ENCODE measurements at regions not wholly inside any gene's neighbourhood (a gene's known extent, or its start where the extent isn't known, plus 50 kb on each side); places are given as distances from the start of the nearest gene placed in this dataset.

DNA sequence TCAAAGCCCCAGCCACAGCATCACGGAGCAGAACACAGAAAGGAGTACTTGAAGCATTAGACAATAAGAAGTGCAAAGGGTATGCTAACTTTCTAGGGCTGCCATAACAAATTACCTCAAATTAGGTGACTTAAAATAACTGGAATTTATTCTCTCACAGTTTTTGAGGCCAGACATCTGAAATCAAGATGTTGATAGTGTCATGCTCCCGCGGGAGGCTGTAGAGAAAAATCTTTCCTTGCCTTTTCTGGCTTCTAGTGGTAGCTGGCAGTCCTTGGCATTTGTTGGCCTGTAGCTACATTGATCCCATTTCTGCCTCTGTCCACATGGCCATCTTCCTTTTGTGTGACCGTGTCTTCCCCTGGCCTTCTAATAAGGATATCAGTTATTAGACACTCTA is 51.9 kb upstream of the SPDL1 start:
- Histone ChIP-seq H3K4me1 (ENCODE audit: control insufficient read depth in 2 of 3, insufficient read depth in 2 of 3, low read depth in 1 of 3, low read length in 3 of 3) (no peaks in the 10 kb centered on the region), H3K36me3 (ENCODE audit: control insufficient read depth in 2 of 3, insufficient read depth in 3 of 3, low read length in 3 of 3) (no peaks in the 10 kb centered on the region), H3K9ac (ENCODE audit: low read length in 3 of 3) (no peak overlapping the region), H3K27me3 (ENCODE audit: control insufficient read depth, insufficient read depth, low read length) (no peaks in the 10 kb centered on the region), H3K4me3 (ENCODE audit: low read length in 3 of 3) (no peak overlapping the region), H3K27ac (ENCODE audit: low read depth in 2 of 2, low read length in 2 of 2) (no peak overlapping the region), H3K9me3 (ENCODE audit: control insufficient read depth in 2 of 3, insufficient read depth in 1 of 3, low read length in 3 of 3) (no peaks in the 10 kb centered on the region)
- no peak for FAIRE-seq
- intact Hi-C loops (cut with DNase I) = no loop called here
- DNase-seq = no peak
- TF ChIP-seq, protein P1, sequence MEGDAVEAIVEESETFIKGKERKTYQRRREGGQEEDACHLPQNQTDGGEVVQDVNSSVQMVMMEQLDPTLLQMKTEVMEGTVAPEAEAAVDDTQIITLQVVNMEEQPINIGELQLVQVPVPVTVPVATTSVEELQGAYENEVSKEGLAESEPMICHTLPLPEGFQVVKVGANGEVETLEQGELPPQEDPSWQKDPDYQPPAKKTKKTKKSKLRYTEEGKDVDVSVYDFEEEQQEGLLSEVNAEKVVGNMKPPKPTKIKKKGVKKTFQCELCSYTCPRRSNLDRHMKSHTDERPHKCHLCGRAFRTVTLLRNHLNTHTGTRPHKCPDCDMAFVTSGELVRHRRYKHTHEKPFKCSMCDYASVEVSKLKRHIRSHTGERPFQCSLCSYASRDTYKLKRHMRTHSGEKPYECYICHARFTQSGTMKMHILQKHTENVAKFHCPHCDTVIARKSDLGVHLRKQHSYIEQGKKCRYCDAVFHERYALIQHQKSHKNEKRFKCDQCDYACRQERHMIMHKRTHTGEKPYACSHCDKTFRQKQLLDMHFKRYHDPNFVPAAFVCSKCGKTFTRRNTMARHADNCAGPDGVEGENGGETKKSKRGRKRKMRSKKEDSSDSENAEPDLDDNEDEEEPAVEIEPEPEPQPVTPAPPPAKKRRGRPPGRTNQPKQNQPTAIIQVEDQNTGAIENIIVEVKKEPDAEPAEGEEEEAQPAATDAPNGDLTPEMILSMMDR (IDR thresholded peaks at IDR 0.05; ENCODE audit: borderline replicate concordance, extremely low read depth, insufficient read depth) = no peak

DNA sequence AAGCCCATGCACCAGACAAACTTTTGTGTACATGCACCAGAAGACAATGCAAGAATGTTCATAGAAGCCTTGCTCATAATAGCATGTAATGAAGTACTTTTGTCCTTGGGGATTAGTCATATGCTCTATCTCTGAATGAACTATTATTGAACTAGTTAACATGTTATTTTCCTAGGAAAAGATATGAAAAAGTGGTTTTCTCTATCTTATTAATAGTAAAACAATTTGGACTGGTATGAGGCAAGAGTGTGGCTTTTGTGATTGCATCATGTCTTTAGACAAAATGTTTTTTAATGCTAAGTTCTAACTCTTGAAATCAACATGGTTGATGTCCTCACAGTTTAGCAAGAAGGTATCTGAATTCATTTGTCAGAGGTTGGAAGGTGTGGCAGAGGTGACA is 55.7 kb upstream of the SPDL1 start:
- FAIRE-seq (no peak), DNase-seq (no peak)
- Histone ChIP-seq H3K27ac (ENCODE audit: low read depth in 2 of 2, low read length in 2 of 2) (no peak overlapping the region), H3K36me3 (ENCODE audit: control insufficient read depth in 2 of 3, insufficient read depth in 3 of 3, low read length in 3 of 3) (no peaks in the 10 kb centered on the region), H3K27me3 (ENCODE audit: control insufficient read depth, insufficient read depth, low read length) (no peaks in the 10 kb centered on the region), H3K4me1 (ENCODE audit: control insufficient read depth in 2 of 3, insufficient read depth in 2 of 3, low read depth in 1 of 3, low read length in 3 of 3) (no peaks in the 10 kb centered on the region), H3K9ac (ENCODE audit: low read length in 3 of 3) (no peak overlapping the region), H3K9me3 (ENCODE audit: control insufficient read depth in 2 of 3, insufficient read depth in 1 of 3, low read length in 3 of 3) (no peaks in the 10 kb centered on the region), H3K4me3 (ENCODE audit: low read length in 3 of 3) (no peak overlapping the region)
- TF ChIP-seq, protein P1 (IDR thresholded peaks at IDR 0.05; ENCODE audit: borderline replicate concordance, extremely low read depth, insufficient read depth) = no peak
- intact Hi-C loops (cut with DNase I) = no loop called here

DNA sequence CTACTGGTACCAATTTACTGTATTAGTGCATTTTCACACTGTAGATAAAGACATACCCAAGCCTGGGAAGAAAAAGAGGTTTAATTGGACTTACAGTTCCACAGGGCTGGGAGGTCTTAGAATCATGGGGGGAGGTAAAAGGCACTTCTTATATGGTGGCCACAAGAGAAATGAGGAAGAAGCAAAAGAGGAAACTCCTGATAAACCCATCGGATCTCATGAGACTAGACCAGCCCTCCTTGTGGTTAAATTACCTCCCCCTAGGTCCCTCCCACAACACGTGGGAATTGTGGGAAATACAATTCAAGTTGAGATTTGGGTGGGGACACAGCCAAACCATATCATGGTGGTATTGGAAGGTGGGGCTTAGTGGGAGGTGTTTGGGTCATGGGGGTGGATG is 56.5 kb upstream of the SPDL1 start:
- Histone ChIP-seq H3K36me3 (ENCODE audit: control insufficient read depth in 2 of 3, insufficient read depth in 3 of 3, low read length in 3 of 3) (no peaks in the 10 kb centered on the region), H3K27ac (ENCODE audit: low read depth in 2 of 2, low read length in 2 of 2) (no peak overlapping the region), H3K9ac (ENCODE audit: low read length in 3 of 3) (no peak overlapping the region), H3K9me3 (ENCODE audit: control insufficient read depth in 2 of 3, insufficient read depth in 1 of 3, low read length in 3 of 3) (no peaks in the 10 kb centered on the region), H3K4me1 (ENCODE audit: control insufficient read depth in 2 of 3, insufficient read depth in 2 of 3, low read depth in 1 of 3, low read length in 3 of 3) (no peaks in the 10 kb centered on the region), H3K27me3 (ENCODE audit: control insufficient read depth, insufficient read depth, low read length) (no peaks in the 10 kb centered on the region), H3K4me3 (ENCODE audit: low read length in 3 of 3) (no peak overlapping the region)
- TF ChIP-seq, protein P1 (IDR thresholded peaks at IDR 0.05; ENCODE audit: borderline replicate concordance, extremely low read depth, insufficient read depth) = no peak
- intact Hi-C loops (cut with DNase I) = no loop called here
- no peak for FAIRE-seq
- DNase-seq = no peak

DNA sequence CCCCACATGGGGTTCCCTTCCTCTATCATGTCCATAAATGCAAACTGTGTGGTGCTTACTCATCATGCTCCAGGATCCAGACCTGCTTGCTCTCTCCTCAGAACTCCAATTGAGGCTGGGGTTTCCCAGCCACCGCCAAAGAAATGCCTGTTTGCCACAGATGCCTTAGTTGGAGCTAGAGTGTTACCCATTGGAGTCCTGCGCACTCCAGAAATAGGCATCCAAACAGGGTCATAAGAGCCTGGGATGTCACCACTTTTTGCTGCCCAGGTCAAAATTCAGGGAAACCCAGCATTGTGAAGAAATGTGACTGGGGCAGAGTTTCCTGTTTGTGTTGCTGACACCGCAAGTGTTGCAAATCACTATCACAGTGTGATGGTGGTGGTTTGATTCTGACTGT is 60.7 kb upstream of the SPDL1 start:
- Histone ChIP-seq H3K4me3 (ENCODE audit: low read length in 3 of 3) (no peak overlapping the region), H3K4me1 (ENCODE audit: control insufficient read depth in 2 of 3, insufficient read depth in 2 of 3, low read depth in 1 of 3, low read length in 3 of 3) (no peaks in the 10 kb centered on the region), H3K27ac (ENCODE audit: low read depth in 2 of 2, low read length in 2 of 2) (no peak overlapping the region), H3K36me3 (ENCODE audit: control insufficient read depth in 2 of 3, insufficient read depth in 3 of 3, low read length in 3 of 3) (no peaks in the 10 kb centered on the region), H3K27me3 (ENCODE audit: control insufficient read depth, insufficient read depth, low read length) (no peaks in the 10 kb centered on the region), H3K9me3 (ENCODE audit: control insufficient read depth in 2 of 3, insufficient read depth in 1 of 3, low read length in 3 of 3) (no peaks in the 10 kb centered on the region), H3K9ac (ENCODE audit: low read length in 3 of 3) (no peak overlapping the region)
- intact Hi-C loops (cut with DNase I) = no loop called here
- DNase-seq = no peak
- TF ChIP-seq, protein P1 (IDR thresholded peaks at IDR 0.05; ENCODE audit: borderline replicate concordance, extremely low read depth, insufficient read depth) = no peak
- no peak for FAIRE-seq
